Tibial nerve (tissue), 4 donors: ENCODE measurements at regions not wholly inside any gene's neighbourhood (a gene's known extent, or its start where the extent isn't known, plus 50 kb on each side); places are given as distances from the start of the nearest gene placed in this dataset.

Source experiments
- CTCF ChIP-seq, 5 experiments: fragments of 200-600 bp in 3 of 5; fragments of 450-650 bp in 2 of 5; sonication (generic) in 3 of 5; IDR thresholded peaks; one replicate each; pipeline ENCODE4 v1.5.1; 2016 to 2019; ENCODE audit warnings: antibody characterized with exemption in 5 of 5, mild to moderate bottlenecking in 3 of 5, moderate library complexity in 2 of 5
- EP300 ChIP-seq, 2 donors: sonication (generic); formaldehyde crosslinking; IDR thresholded peaks; one replicate each; pipeline ENCODE4 v1.6.1; 2017; ENCODE audit warnings: antibody characterized with exemption in 2 of 2, mild to moderate bottlenecking in 1 of 2
- POLR2A ChIP-seq, 2 donors: fragments of 450-650 bp; IDR thresholded peaks; one replicate each; pipeline ENCODE4 v1.6.1; 2017; ENCODE audit warnings: antibody characterized with exemption in 2 of 2, mild to moderate bottlenecking in 2 of 2, moderate library complexity in 2 of 2

GRCh38 chr16:48860341-48860740, 250.4 kb upstream of the N4BP1 start:
- no peak for TF ChIP-seq POLR2A (IDR thresholded peaks at IDR 0.05)
- no peak for TF ChIP-seq CTCF (IDR thresholded peaks at IDR 0.05)
- TF ChIP-seq EP300 (IDR thresholded peaks at IDR 0.05): no peak
